ENCODE measurements at regions not wholly inside any gene's neighbourhood (a gene's known extent, or its start where the extent isn't known, plus 50 kb on each side); places are given as distances from the start of the nearest gene placed in this dataset.

- TF ChIP-seq ZSCAN20 (CRISPR knock-in tag; IDR thresholded peaks at IDR 0.05; ENCODE audit: borderline replicate concordance) (no peak), ZNF275 (CRISPR knock-in tag; IDR thresholded peaks at IDR 0.05; ENCODE audit: borderline replicate concordance) (no peak), GTF2F1 (IDR thresholded peaks at IDR 0.05; ENCODE audit: low read length) (no peak), ZKSCAN1 (IDR thresholded peaks at IDR 0.05; ENCODE audit: low read length) (no peak), NRL (CRISPR knock-in tag; IDR thresholded peaks at IDR 0.05; ENCODE audit: borderline replicate concordance) (no peak), ZNF569 (CRISPR knock-in tag; IDR thresholded peaks at IDR 0.05; ENCODE audit: borderline replicate concordance) (no peak), PHF20 (CRISPR knock-in tag; IDR thresholded peaks at IDR 0.05) (0 out of 2 replicates have a peak, but pooled peaks have one; percentile 18)
- TF ChIP-seq, protein P1, sequence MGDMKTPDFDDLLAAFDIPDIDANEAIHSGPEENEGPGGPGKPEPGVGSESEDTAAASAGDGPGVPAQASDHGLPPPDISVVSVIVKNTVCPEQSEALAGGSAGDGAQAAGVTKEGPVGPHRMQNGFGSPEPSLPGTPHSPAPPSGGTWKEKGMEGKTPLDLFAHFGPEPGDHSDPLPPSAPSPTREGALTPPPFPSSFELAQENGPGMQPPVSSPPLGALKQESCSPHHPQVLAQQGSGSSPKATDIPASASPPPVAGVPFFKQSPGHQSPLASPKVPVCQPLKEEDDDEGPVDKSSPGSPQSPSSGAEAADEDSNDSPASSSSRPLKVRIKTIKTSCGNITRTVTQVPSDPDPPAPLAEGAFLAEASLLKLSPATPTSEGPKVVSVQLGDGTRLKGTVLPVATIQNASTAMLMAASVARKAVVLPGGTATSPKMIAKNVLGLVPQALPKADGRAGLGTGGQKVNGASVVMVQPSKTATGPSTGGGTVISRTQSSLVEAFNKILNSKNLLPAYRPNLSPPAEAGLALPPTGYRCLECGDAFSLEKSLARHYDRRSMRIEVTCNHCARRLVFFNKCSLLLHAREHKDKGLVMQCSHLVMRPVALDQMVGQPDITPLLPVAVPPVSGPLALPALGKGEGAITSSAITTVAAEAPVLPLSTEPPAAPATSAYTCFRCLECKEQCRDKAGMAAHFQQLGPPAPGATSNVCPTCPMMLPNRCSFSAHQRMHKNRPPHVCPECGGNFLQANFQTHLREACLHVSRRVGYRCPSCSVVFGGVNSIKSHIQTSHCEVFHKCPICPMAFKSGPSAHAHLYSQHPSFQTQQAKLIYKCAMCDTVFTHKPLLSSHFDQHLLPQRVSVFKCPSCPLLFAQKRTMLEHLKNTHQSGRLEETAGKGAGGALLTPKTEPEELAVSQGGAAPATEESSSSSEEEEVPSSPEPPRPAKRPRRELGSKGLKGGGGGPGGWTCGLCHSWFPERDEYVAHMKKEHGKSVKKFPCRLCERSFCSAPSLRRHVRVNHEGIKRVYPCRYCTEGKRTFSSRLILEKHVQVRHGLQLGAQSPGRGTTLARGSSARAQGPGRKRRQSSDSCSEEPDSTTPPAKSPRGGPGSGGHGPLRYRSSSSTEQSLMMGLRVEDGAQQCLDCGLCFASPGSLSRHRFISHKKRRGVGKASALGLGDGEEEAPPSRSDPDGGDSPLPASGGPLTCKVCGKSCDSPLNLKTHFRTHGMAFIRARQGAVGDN (CRISPR knock-in tag; IDR thresholded peaks at IDR 0.05), result peak; percentile 36
- TF ChIP-seq, protein P2, sequence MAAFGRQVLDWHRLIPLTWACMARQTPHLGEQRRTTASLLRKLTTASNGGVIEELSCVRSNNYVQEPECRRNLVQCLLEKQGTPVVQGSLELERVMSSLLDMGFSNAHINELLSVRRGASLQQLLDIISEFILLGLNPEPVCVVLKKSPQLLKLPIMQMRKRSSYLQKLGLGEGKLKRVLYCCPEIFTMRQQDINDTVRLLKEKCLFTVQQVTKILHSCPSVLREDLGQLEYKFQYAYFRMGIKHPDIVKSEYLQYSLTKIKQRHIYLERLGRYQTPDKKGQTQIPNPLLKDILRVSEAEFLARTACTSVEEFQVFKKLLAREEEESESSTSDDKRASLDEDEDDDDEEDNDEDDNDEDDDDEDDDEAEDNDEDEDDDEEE (CRISPR knock-in tag; IDR thresholded peaks at IDR 0.05), result no peak
Measured at GRCh38 chr15:88714782-88715372, 76.1 kb downstream of the ISG20 start (continued).
